Skeletal muscle tissue (tissue), 3 donors: ENCODE measurements at regions not wholly inside any gene's neighbourhood (a gene's known extent, or its start where the extent isn't known, plus 50 kb on each side); places are given as distances from the start of the nearest gene placed in this dataset.
A peak's percentile ranks its signal among the peaks of the same experiment; 100 is the strongest.

Source experiments
- H3K27ac ChIP-seq: one replicate; pipeline ENCODE4 v1.7.0; 2013; ENCODE audit warnings: mild to moderate bottlenecking, low read depth, low read length, inconsistent platforms
- H3K27me3 ChIP-seq, 3 donors: one replicate each; pipeline ENCODE4 v1.7.0; 2013; ENCODE audit warnings: low read length in 3 of 3; ENCODE audit not compliant: control insufficient read depth in 3 of 3, insufficient read depth in 3 of 3
- H3K36me3 ChIP-seq, 3 donors: one replicate each; pipeline ENCODE4 v1.7.0; 2013; ENCODE audit warnings: low read length in 3 of 3; ENCODE audit not compliant: control insufficient read depth in 3 of 3, insufficient read depth in 3 of 3
- H3K4me1 ChIP-seq, 3 donors: one replicate each; pipeline ENCODE4 v1.7.0; 2013; ENCODE audit warnings: low read length in 3 of 3, mild to moderate bottlenecking in 3 of 3; ENCODE audit not compliant: control insufficient read depth in 3 of 3, insufficient read depth in 3 of 3
- H3K4me3 ChIP-seq, 3 donors: one replicate each; pipeline ENCODE4 v1.7.0; 2013; ENCODE audit warnings: low read length in 3 of 3
- H3K9ac ChIP-seq, 3 donors: one replicate each; pipeline ENCODE4 v1.7.0; 2013; ENCODE audit warnings: low read length in 3 of 3, mild to moderate bottlenecking in 3 of 3, moderate library complexity in 2 of 3, low read depth in 1 of 3
- H3K9me3 ChIP-seq, 3 donors: one replicate each; pipeline ENCODE4 v1.7.0; 2013; ENCODE audit warnings: low read length in 3 of 3; ENCODE audit not compliant: control insufficient read depth in 3 of 3
- donor health status: Osteomylitis.

- no peak overlapping the region for H3K27ac ChIP-seq
- no peaks in the 10 kb centered on the region for H3K9me3 ChIP-seq
- H3K36me3 ChIP-seq: no peaks in the 10 kb centered on the region
- peaks cover 30 to 34% (median 32%) of the 10 kb centered on the region in 3 donors for H3K4me1 ChIP-seq
- H3K27me3 ChIP-seq: peaks cover 0 to 5% (median 0%) of the 10 kb centered on the region in 3 donors
- H3K4me3 ChIP-seq: no peak overlapping the region
- H3K9ac ChIP-seq: no peak overlapping the region
Measured at GRCh38 chr11:45086526-45086925, 59.9 kb upstream of the PRDM11 start.

GRCh38 chr11:45087086-45087899, 59.1 kb upstream of the PRDM11 start:
- Histone ChIP-seq H3K9me3 (no peaks in the 10 kb centered on the region), H3K4me1 (peaks cover 38 to 41% (median 39%) of the 10 kb centered on the region in 3 donors), H3K4me3 (no peak overlapping the region), H3K36me3 (no peaks in the 10 kb centered on the region), H3K27me3 (peaks cover 0 to 4% (median 0%) of the 10 kb centered on the region in 3 donors), H3K27ac (no peak overlapping the region), H3K9ac (peak overlapping the region in 1 of 3 donors; percentile 25)

GRCh38 chr11:45087900-45088160, 58.6 kb upstream of the PRDM11 start:
- Histone ChIP-seq H3K9me3 (no peaks in the 10 kb centered on the region), H3K27ac (no peak overlapping the region), H3K27me3 (no peaks in the 10 kb centered on the region), H3K4me1 (peaks cover 38 to 43% (median 40%) of the 10 kb centered on the region in 3 donors), H3K36me3 (no peaks in the 10 kb centered on the region), H3K4me3 (no peak overlapping the region), H3K9ac (peak overlapping the region in 1 of 3 donors; percentile 25)

- Histone ChIP-seq H3K4me3 (no peak overlapping the region), H3K27me3 (no peaks in the 10 kb centered on the region), H3K36me3 (no peaks in the 10 kb centered on the region), H3K27ac (peak overlapping the region; percentile 70), H3K9ac (peak overlapping the region in 1 of 3 donors; percentile 57), H3K9me3 (no peaks in the 10 kb centered on the region), H3K4me1 (peaks cover 38 to 51% (median 41%) of the 10 kb centered on the region in 3 donors)
Measured at GRCh38 chr11:45089251-45089650, 57.2 kb upstream of the PRDM11 start.

GRCh38 chr11:45089676-45090499, 56.6 kb upstream of the PRDM11 start:
- Histone ChIP-seq H3K27me3 (no peaks in the 10 kb centered on the region), H3K4me3 (no peak overlapping the region), H3K9me3 (no peaks in the 10 kb centered on the region), H3K36me3 (no peaks in the 10 kb centered on the region), H3K4me1 (peaks cover 38 to 51% (median 41%) of the 10 kb centered on the region in 3 donors), H3K9ac (peak overlapping the region in 1 of 3 donors; percentile 57), H3K27ac (peak overlapping the region; percentile 70)

GRCh38 chr11:45090607-45091006, 55.8 kb upstream of the PRDM11 start:
- H3K36me3 ChIP-seq: no peaks in the 10 kb centered on the region
- H3K4me3 ChIP-seq: no peak overlapping the region
- H3K27ac ChIP-seq: no peak overlapping the region
- H3K27me3 ChIP-seq: no peaks in the 10 kb centered on the region
- no peak overlapping the region for H3K9ac ChIP-seq
- peaks cover 38 to 51% (median 41%) of the 10 kb centered on the region in 3 donors for H3K4me1 ChIP-seq
- H3K9me3 ChIP-seq: no peaks in the 10 kb centered on the region

GRCh38 chr11:45091563-45092403, 54.7 kb upstream of the PRDM11 start:
- Histone ChIP-seq H3K4me3 (no peak overlapping the region), H3K9ac (no peak overlapping the region), H3K9me3 (no peaks in the 10 kb centered on the region), H3K4me1 (peaks cover 35 to 49% (median 38%) of the 10 kb centered on the region in 3 donors), H3K27me3 (no peaks in the 10 kb centered on the region), H3K36me3 (no peaks in the 10 kb centered on the region), H3K27ac (no peak overlapping the region)

GRCh38 chr11:45092404-45092785, 54.0 kb upstream of the PRDM11 start:
- Histone ChIP-seq H3K36me3 (no peaks in the 10 kb centered on the region), H3K9me3 (no peaks in the 10 kb centered on the region), H3K9ac (no peak overlapping the region), H3K27ac (no peak overlapping the region), H3K27me3 (no peaks in the 10 kb centered on the region), H3K4me3 (no peak overlapping the region), H3K4me1 (peaks cover 32 to 46% (median 38%) of the 10 kb centered on the region in 3 donors)

GRCh38 chr11:45092901-45093760, 53.3 kb upstream of the PRDM11 start:
- Histone ChIP-seq H3K4me3 (no peak overlapping the region), H3K27me3 (peaks cover 0 to 5% (median 2%) of the 10 kb centered on the region in 3 donors), H3K36me3 (no peaks in the 10 kb centered on the region), H3K27ac (no peak overlapping the region), H3K9ac (no peak overlapping the region), H3K4me1 (peaks cover 30 to 45% (median 35%) of the 10 kb centered on the region in 3 donors), H3K9me3 (no peaks in the 10 kb centered on the region)
